ENCODE measurements at regions not wholly inside any gene's neighbourhood (a gene's known extent, or its start where the extent isn't known, plus 50 kb on each side); places are given as distances from the start of the nearest gene placed in this dataset.
A peak's percentile ranks its signal among the peaks of the same experiment; 100 is the strongest.
"Not testable (repeated sequence)": the region's sequence is repeated elsewhere in the genome, so short reads cannot be mapped to it uniquely, and the experiment has no call there.

DNA sequence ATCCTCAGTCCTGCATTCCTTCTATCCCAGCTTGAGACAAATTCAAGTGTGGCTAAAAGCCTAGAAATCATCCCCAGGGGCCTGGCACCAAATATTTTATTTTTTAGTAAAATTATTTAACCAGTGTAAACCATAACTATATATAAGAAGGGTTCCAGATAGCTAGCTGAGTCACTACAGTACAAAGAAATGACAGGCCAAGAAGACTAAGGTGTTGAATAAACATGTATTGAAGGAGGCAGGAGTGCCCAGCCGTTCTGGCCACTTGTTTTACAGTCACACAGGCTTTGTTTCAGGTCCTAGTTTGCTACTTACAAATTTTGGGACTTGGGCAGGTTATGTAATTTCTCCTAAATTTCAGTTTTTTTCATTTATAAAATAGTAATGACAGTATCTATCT, 225.9 kb upstream of the PITX2 start:
- DNase-seq (ENCODE audit: low read depth), result no peak

- DNase-seq (ENCODE audit: low read depth), result no peak
These were observed 226.6 kb upstream of the PITX2 start for GRCh38 chr4:110849461-110849860.

DNA sequence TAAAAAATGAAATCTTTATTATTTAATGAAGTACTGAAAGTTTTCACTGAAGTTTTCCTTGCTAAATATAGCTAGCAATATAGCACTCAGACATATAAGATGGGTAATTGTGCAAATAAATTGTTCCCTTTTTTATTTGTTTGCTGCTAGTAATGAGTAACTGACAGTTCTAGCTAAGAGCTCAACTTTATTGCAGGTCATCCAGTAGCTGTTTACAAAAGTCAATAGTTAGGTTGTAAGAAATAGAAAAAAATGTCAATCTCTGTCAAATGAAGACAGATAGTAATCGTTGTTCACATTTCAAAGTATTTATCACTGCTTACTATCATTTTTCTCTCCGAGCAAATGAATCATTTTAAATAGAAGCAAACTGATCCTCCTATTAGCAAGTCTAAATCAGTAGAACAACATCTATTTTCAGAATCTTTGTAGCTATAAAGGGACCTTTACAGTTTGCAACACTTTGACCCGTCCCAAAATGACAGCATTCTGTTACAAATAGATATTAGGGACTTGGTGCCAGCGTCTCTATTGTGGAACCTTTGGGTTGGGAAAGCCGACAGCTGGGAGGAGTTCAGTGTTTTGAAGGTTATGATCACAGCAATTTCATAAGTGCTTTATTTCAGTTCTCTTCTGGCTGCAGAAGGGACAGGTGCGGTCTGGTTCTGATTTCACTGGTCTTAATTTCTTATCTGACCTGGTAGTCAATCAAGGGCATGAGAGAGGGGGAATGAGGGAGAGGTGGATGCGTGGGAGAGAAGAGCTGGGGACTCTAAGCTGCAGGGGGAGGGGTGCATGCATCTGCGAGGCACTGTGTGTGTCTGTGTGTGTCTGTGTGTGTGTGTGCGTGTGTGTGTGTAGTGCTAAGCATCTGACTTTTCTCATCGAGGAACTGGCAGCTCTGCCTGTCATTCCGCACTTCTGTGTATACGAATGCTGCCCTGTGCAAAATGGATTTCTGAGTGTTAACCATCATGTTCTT, 227.9 kb upstream of the PITX2 start:
- DNase-seq (ENCODE audit: low read depth), result no peak

DNA sequence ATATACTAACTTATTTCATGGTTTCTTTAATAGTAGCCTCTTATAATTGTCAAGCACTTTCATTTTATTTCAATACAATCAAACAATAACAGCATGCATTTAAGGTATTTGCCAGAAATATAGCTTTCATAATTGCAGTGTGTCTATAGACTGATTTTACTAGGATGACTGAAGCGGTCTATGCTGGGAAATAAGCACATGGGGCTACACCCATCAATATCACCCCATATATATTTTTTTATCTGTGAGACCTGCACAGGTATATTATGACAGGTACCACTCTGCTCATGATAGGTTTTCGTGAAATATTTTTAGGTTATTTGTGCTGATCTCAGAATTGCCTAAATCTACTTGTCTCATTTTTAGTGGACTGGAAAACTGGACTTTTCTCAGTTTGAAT, 229.1 kb upstream of the PITX2 start:
- no peak for DNase-seq (ENCODE audit: low read depth)

DNA sequence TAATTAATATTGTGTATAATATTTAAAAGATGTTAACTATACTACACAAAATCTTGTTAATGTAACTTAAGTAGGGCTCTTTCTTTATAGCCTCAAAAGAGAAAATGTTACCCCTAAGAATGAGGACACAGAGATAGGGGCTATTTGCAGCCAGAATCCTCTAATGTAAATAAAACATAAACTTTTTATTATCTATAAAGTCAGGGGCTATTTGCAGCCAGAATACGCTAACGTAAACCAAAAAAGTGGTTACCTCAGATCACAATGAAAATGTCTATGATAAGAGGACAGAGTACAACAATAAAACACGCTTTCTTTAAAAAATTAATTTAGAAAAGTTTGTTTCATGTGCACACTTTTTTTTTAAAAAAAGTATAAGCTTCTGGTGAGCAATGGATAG, 229.9 kb upstream of the PITX2 start:
- DNase-seq (ENCODE audit: low read depth), result no peak

DNA sequence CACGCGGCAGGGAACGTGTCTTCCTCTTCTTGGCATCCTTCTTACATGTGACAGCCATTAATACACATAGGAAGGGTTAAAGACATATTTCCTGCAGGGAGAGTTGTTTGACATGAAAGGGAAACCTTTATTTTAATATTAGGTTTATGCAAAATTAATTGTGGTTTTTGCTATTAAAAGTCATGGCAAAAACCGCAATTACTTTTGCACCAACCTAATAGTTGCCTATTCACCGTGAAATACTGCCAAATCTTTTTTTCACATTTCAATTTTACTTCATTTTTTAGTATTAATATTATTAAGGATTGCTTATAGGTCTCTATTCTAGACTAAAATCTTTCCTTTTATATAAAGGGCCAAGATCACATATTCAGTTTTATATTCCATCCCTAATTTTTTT, 230.4 kb upstream of the PITX2 start:
- DNase-seq (ENCODE audit: low read depth), result no peak

DNA sequence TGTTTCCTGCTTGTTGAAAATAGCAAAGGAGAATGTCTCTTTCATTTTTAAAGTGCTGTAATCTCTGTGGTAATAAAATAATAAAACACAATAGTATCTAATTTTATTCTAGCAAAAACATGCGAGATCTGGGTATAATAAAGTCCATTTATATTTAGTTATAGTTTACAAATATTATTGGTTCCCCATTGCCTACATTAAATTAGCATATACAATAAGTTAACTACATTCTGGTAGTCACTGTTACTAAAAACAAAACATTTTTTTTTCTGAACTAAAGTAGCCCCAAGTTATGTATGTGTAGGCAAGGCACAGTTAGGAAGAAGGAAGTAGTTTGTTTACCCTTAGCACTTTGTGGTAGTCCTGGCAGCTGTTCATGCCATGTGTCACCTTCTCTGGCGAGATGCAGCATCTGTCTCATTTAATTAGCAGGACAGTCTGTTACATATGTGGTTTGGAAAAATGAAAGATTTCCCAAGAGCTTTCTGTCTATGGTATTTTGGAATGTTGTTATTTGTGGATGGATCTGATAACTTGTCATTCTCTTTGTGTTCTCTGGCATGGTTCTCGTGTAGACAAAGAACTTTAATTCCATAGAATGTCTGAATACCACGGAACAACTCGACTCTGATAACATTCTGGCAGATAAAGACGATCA, 231.3 kb upstream of the PITX2 start:
- peak; percentile 95 for DNase-seq (ENCODE audit: low read depth)

DNA sequence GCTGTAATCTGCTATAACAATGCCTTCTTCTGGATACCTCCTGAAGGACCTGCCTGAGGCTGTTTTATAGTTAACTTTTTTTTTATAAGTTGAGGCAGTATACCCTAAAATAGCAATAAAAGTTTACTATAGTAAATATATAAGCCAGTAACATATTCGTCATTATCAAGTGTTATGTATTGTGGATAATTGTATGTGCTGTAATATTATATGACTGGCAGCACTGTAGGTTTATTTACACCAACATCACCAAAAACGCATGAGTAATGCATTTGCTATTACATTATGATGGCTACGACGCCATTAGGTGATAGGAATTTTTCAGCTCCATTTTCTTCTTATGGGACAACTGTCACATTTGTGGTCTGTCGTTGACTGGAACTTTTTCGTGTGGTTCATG, 237.2 kb upstream of the PITX2 start:
- DNase-seq (ENCODE audit: low read depth), result no peak

DNA sequence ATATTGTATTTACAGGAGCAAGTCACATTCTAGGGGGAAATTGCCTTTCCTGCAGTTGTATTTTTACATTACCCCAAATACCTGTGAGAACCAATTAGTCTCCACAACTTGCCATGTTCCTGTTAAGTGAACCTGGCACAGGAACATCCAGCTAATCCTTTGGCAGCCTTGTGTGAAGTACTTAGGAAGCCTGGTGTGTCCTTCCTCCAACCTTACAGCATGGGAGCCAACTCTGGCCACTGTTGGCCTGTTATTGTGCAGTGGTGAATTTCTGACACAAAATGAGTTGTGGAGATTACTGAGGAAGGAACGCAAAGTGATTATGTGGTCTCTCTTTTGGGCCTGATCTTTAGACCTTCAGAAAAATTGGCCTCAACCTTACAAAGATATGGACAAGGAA, 238.0 kb upstream of the PITX2 start:
- no peak for DNase-seq (ENCODE audit: low read depth)

- DNase-seq (ENCODE audit: low read depth), result peak; percentile 90
These were observed 242.9 kb upstream of the PITX2 start for GRCh38 chr4:110865611-110866259.

- DNase-seq (ENCODE audit: low read depth), result no peak
These were observed 244.5 kb upstream of the PITX2 start for GRCh38 chr4:110867251-110867960.

GRCh38 chr4:110867981-110868720, 245.3 kb upstream of the PITX2 start:
- peak; percentile 48 for DNase-seq (ENCODE audit: low read depth)

DNA sequence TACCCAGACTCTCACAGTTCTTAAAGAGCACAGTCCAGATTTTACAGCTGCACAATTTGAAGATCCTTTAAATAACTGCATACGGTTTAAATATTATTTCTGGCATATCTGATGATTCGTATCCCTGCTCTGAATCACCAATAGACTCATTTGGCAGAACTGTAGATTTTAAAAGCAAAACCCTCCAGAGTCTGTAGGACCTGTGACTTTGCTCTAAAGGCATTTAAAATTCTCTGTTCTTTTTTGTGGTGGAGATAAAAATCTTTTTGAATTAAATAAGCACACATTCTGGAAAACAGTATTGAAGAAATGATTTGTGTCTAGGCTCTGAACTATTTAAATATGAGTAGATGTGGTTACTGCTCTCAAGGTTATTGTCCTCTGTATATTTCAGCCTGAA, 246.2 kb upstream of the PITX2 start:
- DNase-seq (ENCODE audit: low read depth), result peak; percentile 85

- peak; percentile 53 for DNase-seq (ENCODE audit: low read depth)
These were observed 247.1 kb upstream of the PITX2 start for GRCh38 chr4:110869862-110870572.

DNA sequence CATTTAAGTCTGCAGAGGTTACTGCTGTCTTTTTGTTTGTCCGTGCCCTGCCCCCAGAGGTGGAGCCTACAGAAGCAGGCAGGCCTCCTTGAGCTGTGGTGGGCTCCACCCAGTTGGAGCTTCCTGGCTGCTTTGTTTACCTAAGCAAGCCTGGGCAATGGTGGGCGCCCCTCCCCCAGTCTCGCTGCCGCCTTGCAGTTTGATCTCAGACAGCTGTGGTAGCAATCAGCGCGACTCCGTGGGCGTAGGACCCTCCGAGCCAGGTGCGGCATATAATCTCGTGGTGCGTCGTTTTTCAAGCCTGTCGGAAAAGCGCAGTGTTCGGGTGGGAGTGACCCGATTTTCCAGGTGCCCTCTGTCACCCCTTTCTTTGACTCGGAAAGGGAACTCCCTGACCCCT, 253.3 kb upstream of the PITX2 start:
- DNase-seq (ENCODE audit: low read depth), result not testable (repeated sequence)

- DNase-seq (ENCODE audit: low read depth), result no peak
These were observed 254.0 kb upstream of the PITX2 start for GRCh38 chr4:110876866-110877265.

GRCh38 chr4:110877778-110878370, 255.0 kb upstream of the PITX2 start:
- no peak for DNase-seq (ENCODE audit: low read depth)

GRCh38 chr4:110878413-110878812, 255.5 kb upstream of the PITX2 start:
- DNase-seq (ENCODE audit: low read depth), result no peak

GRCh38 chr4:110878956-110879355, 256.1 kb upstream of the PITX2 start:
- DNase-seq (ENCODE audit: low read depth), result no peak

- no peak for DNase-seq (ENCODE audit: low read depth)
These were observed 263.4 kb upstream of the PITX2 start for GRCh38 chr4:110886270-110886669.

Data from iris pigment epithelial cell (primary cell).